Nephron progenitor cell (in vitro differentiated cells): ENCODE measurements at regions not wholly inside any gene's neighbourhood (a gene's known extent, or its start where the extent isn't known, plus 50 kb on each side); places are given as distances from the start of the nearest gene placed in this dataset.

Source experiments
- DNase-seq: peaks from one replicate; pipeline ENCODE4 v3.0.0; 2021
- H3K27ac Mint-ChIP-seq: 2 replicates; pipeline ENCODE4 v1.8.0; 2021; ENCODE audit warnings: mild to moderate bottlenecking, moderate library complexity, mixed read lengths
- H3K27me3 Mint-ChIP-seq: 2 replicates; pipeline ENCODE4 v1.8.0; 2021; ENCODE audit warnings: mild to moderate bottlenecking, low read depth, mixed read lengths; ENCODE audit not compliant: poor library complexity
- H3K36me3 Mint-ChIP-seq: 2 replicates; pipeline ENCODE4 v1.8.0; 2021; ENCODE audit warnings: low read depth, mixed read lengths
- H3K4me1 Mint-ChIP-seq: 2 replicates; pipeline ENCODE4 v1.8.0; 2021; ENCODE audit warnings: mixed read lengths
- H3K4me3 Mint-ChIP-seq: 2 replicates; pipeline ENCODE4 v1.8.0; 2021; ENCODE audit warnings: mild to moderate bottlenecking, moderate library complexity, mixed read lengths
- H3K9me3 Mint-ChIP-seq: 2 replicates; pipeline ENCODE4 v1.8.0; 2021; ENCODE audit warnings: mild to moderate bottlenecking, moderate library complexity, mixed read lengths
- CTCF ChIP-seq: fragments of 200-600 bp; sonication (generic); IDR thresholded peaks from 2 replicates; pipeline ENCODE4 v1.5.0; 2021; ENCODE audit warnings: antibody characterized with exemption

GRCh38 chr10:3238115-3238871, 65.7 kb upstream of the PITRM1 start:
- H3K9me3 Mint-ChIP-seq = peaks cover 4% of the 10 kb centered on the region
- no peak for DNase-seq
- H3K4me3 Mint-ChIP-seq = no peak overlapping the region
- no peaks in the 10 kb centered on the region for H3K36me3 Mint-ChIP-seq
- H3K27ac Mint-ChIP-seq = no peak overlapping the region
- TF ChIP-seq CTCF = no peak
- H3K4me1 Mint-ChIP-seq = peaks cover 40% of the 10 kb centered on the region
- H3K27me3 Mint-ChIP-seq = peaks cover 23% of the 10 kb centered on the region

- H3K4me3 Mint-ChIP-seq = no peak overlapping the region
- H3K27ac Mint-ChIP-seq = no peak overlapping the region
- DNase-seq = no peak
- peaks cover 7% of the 10 kb centered on the region for H3K9me3 Mint-ChIP-seq
- peaks cover 23% of the 10 kb centered on the region for H3K27me3 Mint-ChIP-seq
- H3K4me1 Mint-ChIP-seq = peaks cover 36% of the 10 kb centered on the region
- no peak for TF ChIP-seq CTCF
- H3K36me3 Mint-ChIP-seq = no peaks in the 10 kb centered on the region
Observed at GRCh38 chr10:3237530-3237929, 64.9 kb upstream of the PITRM1 start.

GRCh38 chr10:3236644-3237404, 64.2 kb upstream of the PITRM1 start:
- Mint-ChIP-seq H3K27ac (no peak overlapping the region), H3K4me3 (no peak overlapping the region), H3K36me3 (no peaks in the 10 kb centered on the region), H3K27me3 (peaks cover 27% of the 10 kb centered on the region), H3K4me1 (peaks cover 36% of the 10 kb centered on the region), H3K9me3 (peaks cover 14% of the 10 kb centered on the region)
- DNase-seq = no peak
- no peak for TF ChIP-seq CTCF

- Mint-ChIP-seq H3K27ac (no peak overlapping the region), H3K27me3 (peaks cover 27% of the 10 kb centered on the region), H3K4me1 (peaks cover 36% of the 10 kb centered on the region), H3K36me3 (no peaks in the 10 kb centered on the region), H3K9me3 (peaks cover 18% of the 10 kb centered on the region), H3K4me3 (no peak overlapping the region)
- DNase-seq = no peak
- no peak for TF ChIP-seq CTCF
Observed at GRCh38 chr10:3235996-3236510, 63.5 kb upstream of the PITRM1 start.

GRCh38 chr10:3235395-3235794, 62.8 kb upstream of the PITRM1 start:
- Mint-ChIP-seq H3K27me3 (peaks cover 27% of the 10 kb centered on the region), H3K4me3 (no peak overlapping the region), H3K27ac (no peak overlapping the region), H3K4me1 (peaks cover 35% of the 10 kb centered on the region), H3K9me3 (peaks cover 18% of the 10 kb centered on the region), H3K36me3 (no peaks in the 10 kb centered on the region)
- DNase-seq = no peak
- TF ChIP-seq CTCF = no peak
